ENCODE measurements at regions not wholly inside any gene's neighbourhood (a gene's known extent, or its start where the extent isn't known, plus 50 kb on each side); places are given as distances from the start of the nearest gene placed in this dataset.
A peak's percentile ranks its signal among the peaks of the same experiment; 100 is the strongest.

DNA sequence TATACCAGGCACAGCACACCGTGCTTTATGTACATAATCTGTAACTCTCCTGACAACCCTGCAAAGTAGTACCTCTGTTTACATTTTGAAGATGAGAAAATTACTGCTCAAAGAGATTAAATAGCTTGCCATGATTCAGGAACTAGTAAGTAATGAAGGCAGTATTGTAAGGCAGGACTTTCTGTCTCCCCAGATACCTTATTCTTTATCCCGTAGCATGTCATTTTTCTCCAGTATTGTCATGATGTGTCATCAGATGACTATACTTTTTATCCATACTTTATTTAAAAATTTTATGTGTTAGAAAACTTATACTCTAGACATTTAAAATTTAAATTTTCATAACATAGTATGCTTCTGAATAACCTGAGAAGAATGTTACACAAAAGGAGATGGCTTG is 188.3 kb upstream of the NUDT6 start:
- no peaks in the 10 kb centered on the region for H4K20me1 ChIP-seq (ENCODE audit: insufficient read depth)
- peaks cover 0 to 12% of the 10 kb centered on the region in 2 experiments for H3K36me3 ChIP-seq (replicated peaks in 1 of 2; ENCODE audit: control insufficient read depth in 1 of 2, insufficient read depth in 2 of 2, low read length in 1 of 2)
- H2AFZ ChIP-seq (ENCODE audit: low read depth), result no peak overlapping the region
- peak overlapping the region in 1 of 2 experiments; percentile 20; a peak in 1 of 4 replicates for H3K27ac ChIP-seq (ENCODE audit: low read depth in 2 of 2, low read length in 1 of 2)
- no peak overlapping the region for H3K4me2 ChIP-seq
- H3K4me3 ChIP-seq (ENCODE audit: low read depth in 2 of 2, low read length in 1 of 2), result no peak overlapping the region
- TF ChIP-seq JUND (IDR thresholded peaks at IDR 0.05), result no peak
- TF ChIP-seq FOXJ3 (CRISPR knock-in tag; IDR thresholded peaks at IDR 0.05), result no peak
- TF ChIP-seq RXRA (IDR thresholded peaks at IDR 0.05; ENCODE audit: borderline replicate concordance, low read depth), result no peak
- no peak for TF ChIP-seq TCF12 (IDR thresholded peaks at IDR 0.05)
- TF ChIP-seq RFX5 (IDR thresholded peaks at IDR 0.05; ENCODE audit: low read length), result no peak
- TF ChIP-seq, protein P1, sequence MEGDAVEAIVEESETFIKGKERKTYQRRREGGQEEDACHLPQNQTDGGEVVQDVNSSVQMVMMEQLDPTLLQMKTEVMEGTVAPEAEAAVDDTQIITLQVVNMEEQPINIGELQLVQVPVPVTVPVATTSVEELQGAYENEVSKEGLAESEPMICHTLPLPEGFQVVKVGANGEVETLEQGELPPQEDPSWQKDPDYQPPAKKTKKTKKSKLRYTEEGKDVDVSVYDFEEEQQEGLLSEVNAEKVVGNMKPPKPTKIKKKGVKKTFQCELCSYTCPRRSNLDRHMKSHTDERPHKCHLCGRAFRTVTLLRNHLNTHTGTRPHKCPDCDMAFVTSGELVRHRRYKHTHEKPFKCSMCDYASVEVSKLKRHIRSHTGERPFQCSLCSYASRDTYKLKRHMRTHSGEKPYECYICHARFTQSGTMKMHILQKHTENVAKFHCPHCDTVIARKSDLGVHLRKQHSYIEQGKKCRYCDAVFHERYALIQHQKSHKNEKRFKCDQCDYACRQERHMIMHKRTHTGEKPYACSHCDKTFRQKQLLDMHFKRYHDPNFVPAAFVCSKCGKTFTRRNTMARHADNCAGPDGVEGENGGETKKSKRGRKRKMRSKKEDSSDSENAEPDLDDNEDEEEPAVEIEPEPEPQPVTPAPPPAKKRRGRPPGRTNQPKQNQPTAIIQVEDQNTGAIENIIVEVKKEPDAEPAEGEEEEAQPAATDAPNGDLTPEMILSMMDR (IDR thresholded peaks at IDR 0.05), result no peak
- TF ChIP-seq, protein P2, sequence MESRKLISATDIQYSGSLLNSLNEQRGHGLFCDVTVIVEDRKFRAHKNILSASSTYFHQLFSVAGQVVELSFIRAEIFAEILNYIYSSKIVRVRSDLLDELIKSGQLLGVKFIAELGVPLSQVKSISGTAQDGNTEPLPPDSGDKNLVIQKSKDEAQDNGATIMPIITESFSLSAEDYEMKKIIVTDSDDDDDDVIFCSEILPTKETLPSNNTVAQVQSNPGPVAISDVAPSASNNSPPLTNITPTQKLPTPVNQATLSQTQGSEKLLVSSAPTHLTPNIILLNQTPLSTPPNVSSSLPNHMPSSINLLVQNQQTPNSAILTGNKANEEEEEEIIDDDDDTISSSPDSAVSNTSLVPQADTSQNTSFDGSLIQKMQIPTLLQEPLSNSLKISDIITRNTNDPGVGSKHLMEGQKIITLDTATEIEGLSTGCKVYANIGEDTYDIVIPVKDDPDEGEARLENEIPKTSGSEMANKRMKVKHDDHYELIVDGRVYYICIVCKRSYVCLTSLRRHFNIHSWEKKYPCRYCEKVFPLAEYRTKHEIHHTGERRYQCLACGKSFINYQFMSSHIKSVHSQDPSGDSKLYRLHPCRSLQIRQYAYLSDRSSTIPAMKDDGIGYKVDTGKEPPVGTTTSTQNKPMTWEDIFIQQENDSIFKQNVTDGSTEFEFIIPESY (IDR thresholded peaks at IDR 0.05; ENCODE audit: borderline replicate concordance, low read depth), result no peak
- no peak for TF ChIP-seq CHD2 (IDR thresholded peaks at IDR 0.05; ENCODE audit: low read length, partially characterized antibody)
- H3F3A ChIP-seq (replicated peaks; ENCODE audit: insufficient read depth), result peaks cover 5% of the 10 kb centered on the region
- CTCF ChIA-PET, result interaction anchor here (1.0 to 1.1 kb wide), 2 partner anchors 17 to 18 kb away, joined by 3 to 4 read pairs; no protein-coding TSS in a partner anchor
- DNase-seq, result no peak
- H3K9ac ChIP-seq, result no peak overlapping the region
- POLR2A ChIA-PET, result no interaction called here
- H3K9me2 ChIP-seq, result no peaks in the 10 kb centered on the region
- H3K27me3 ChIP-seq (ENCODE audit: insufficient read depth), result no peaks in the 10 kb centered on the region
- WGBS (ENCODE audit: low lambda C conversion rate), result 79% methylated on average over 2 of the region's 2 CpGs
- no peaks in the 10 kb centered on the region for H3K79me2 ChIP-seq (ENCODE audit: insufficient read depth)
- no peaks in the 10 kb centered on the region for H3K9me3 ChIP-seq
- no peaks in the 10 kb centered on the region for H3K4me1 ChIP-seq (ENCODE audit: control insufficient read depth in 1 of 2, insufficient read depth in 2 of 2, low read depth in 1 of 2, low read length in 1 of 2)

DNA sequence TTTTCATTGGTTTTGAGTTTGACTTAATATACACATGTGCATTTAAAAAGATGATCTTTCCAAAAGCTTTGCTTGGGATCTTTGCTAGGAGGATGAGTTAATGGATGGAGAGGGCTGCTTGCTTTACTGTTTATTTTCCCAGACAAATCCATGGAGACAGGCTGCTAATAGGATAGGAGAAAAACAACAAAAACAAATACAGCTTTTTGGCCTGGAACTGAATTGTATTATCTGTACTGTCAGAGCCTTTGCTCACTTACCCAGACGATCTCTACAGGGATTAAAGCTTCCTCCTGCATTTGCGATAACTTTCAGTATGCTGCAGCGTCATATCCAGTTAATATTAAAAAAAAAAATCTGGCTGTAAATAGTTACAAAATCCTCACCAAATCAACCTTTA is 190.8 kb upstream of the NUDT6 start:
- Histone ChIP-seq H2AFZ (ENCODE audit: low read depth) (no peak overlapping the region), H3K4me1 (ENCODE audit: control insufficient read depth in 1 of 2, insufficient read depth in 2 of 2, low read depth in 1 of 2, low read length in 1 of 2) (peaks cover 0 to 2% of the 10 kb centered on the region in 2 experiments; a peak in 2 of 4 replicates), H3K79me2 (ENCODE audit: insufficient read depth) (no peaks in the 10 kb centered on the region), H3K9me3 (no peaks in the 10 kb centered on the region), H4K20me1 (ENCODE audit: insufficient read depth) (no peaks in the 10 kb centered on the region), H3K27ac (ENCODE audit: low read depth in 2 of 2, low read length in 1 of 2) (no peak overlapping the region), H3K9me2 (no peaks in the 10 kb centered on the region), H3K9ac (no peak overlapping the region), H3K4me2 (no peak overlapping the region), H3F3A (replicated peaks; ENCODE audit: insufficient read depth) (peaks cover 5% of the 10 kb centered on the region), H3K27me3 (ENCODE audit: insufficient read depth) (no peaks in the 10 kb centered on the region), H3K36me3 (replicated peaks in 1 of 2; ENCODE audit: control insufficient read depth in 1 of 2, insufficient read depth in 2 of 2, low read length in 1 of 2) (peaks cover 4 to 7% of the 10 kb centered on the region in 2 experiments), H3K4me3 (ENCODE audit: low read depth in 2 of 2, low read length in 1 of 2) (no peak overlapping the region)
- ChIA-PET CTCF (interaction anchor here (2.2 kb wide), 1 partner anchor 10 kb away, joined by 10 read pairs; no protein-coding TSS in a partner anchor), POLR2A (interaction anchor here (0.6 kb wide), 1 partner anchor 93 kb away, joined by 3 read pairs; no protein-coding TSS in a partner anchor)
- DNase-seq, result no peak
- WGBS (ENCODE audit: low lambda C conversion rate), result 97% methylated on average over 3 of the region's 3 CpGs
- TF ChIP-seq RAD21 (IDR thresholded peaks at IDR 0.05; ENCODE audit: low read length) (no peak), ELF1 (IDR thresholded peaks at IDR 0.05) (no peak), RFX5 (IDR thresholded peaks at IDR 0.05; ENCODE audit: low read length) (no peak), MEF2A (IDR thresholded peaks at IDR 0.05; ENCODE audit: borderline replicate concordance, low read depth) (no peak), FOSL2 (IDR thresholded peaks at IDR 0.05; ENCODE audit: borderline replicate concordance, low read depth) (no peak), RCOR1 (IDR thresholded peaks at IDR 0.05; ENCODE audit: low read length) (no peak), USF2 (IDR thresholded peaks at IDR 0.05; ENCODE audit: borderline replicate concordance, low read depth, low read length) (no peak), REST (IDR thresholded peaks at IDR 0.05; ENCODE audit: low read depth, low read length) (no peak), MXI1 (IDR thresholded peaks at IDR 0.05; ENCODE audit: low read depth, low read length) (no peak), FOXM1 (IDR thresholded peaks at IDR 0.05; ENCODE audit: low read depth) (no peak), TCF12 (IDR thresholded peaks at IDR 0.05) (no peak), GATA2 (CRISPR knock-in tag; IDR thresholded peaks at IDR 0.05) (no peak), CHD2 (IDR thresholded peaks at IDR 0.05; ENCODE audit: low read length, partially characterized antibody) (no peak), YY1 (IDR thresholded peaks at IDR 0.05; ENCODE audit: low read depth) (no peak), TAF1 (IDR thresholded peaks at IDR 0.05; ENCODE audit: borderline replicate concordance, low read depth, low read length) (no peak), POLR2AphosphoS5 (IDR thresholded peaks at IDR 0.05; ENCODE audit: low read depth, low read length) (no peak)

All from SK-N-SH (cell line).